LNCaP clone FGC (cell line): ENCODE measurements at regions not wholly inside any gene's neighbourhood (a gene's known extent, or its start where the extent isn't known, plus 50 kb on each side); places are given as distances from the start of the nearest gene placed in this dataset.

Experiments used
- DNase-seq: peaks from one replicate; pipeline ENCODE4 v3.0.0-alpha.2; 2011; ENCODE audit warnings: low read depth
- H3K4me3 ChIP-seq: 2 replicates; pipeline ENCODE4 v1.5.1; 2011; ENCODE audit warnings: mild to moderate bottlenecking, low read depth, low read length, control low read depth
- TF ChIP-seq, protein P1 (sequence below): IDR thresholded peaks from 2 replicates; pipeline ENCODE4 v1.5.1; 2012; ENCODE audit warnings: mild to moderate bottlenecking; ENCODE audit not compliant: control insufficient read depth, insufficient read depth; ENCODE audit errors: extremely low read depth

DNA sequence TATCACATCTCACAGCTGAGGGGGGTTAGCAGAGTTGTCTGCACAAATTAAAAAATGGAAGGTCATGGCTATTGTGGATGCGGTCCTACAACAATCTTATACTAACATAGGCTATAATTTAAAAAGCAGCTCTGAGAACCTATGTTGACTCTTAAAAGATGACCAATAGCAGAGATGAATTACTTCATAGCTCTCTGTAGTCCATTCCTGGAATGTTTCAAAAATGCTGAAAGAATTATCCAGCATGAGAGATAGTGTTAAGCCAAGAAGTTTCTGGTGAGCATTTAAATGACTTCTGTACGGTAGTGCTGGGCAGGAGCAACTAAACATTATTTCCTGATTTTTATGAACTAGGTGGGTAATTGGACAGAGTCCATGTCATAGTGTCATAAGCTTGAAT, 218.2 kb upstream of the NUDT12 start:
- H3K4me3 ChIP-seq, result no peak overlapping the region
- no peak for DNase-seq
- TF ChIP-seq, protein P1, sequence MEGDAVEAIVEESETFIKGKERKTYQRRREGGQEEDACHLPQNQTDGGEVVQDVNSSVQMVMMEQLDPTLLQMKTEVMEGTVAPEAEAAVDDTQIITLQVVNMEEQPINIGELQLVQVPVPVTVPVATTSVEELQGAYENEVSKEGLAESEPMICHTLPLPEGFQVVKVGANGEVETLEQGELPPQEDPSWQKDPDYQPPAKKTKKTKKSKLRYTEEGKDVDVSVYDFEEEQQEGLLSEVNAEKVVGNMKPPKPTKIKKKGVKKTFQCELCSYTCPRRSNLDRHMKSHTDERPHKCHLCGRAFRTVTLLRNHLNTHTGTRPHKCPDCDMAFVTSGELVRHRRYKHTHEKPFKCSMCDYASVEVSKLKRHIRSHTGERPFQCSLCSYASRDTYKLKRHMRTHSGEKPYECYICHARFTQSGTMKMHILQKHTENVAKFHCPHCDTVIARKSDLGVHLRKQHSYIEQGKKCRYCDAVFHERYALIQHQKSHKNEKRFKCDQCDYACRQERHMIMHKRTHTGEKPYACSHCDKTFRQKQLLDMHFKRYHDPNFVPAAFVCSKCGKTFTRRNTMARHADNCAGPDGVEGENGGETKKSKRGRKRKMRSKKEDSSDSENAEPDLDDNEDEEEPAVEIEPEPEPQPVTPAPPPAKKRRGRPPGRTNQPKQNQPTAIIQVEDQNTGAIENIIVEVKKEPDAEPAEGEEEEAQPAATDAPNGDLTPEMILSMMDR, result no peak

DNA sequence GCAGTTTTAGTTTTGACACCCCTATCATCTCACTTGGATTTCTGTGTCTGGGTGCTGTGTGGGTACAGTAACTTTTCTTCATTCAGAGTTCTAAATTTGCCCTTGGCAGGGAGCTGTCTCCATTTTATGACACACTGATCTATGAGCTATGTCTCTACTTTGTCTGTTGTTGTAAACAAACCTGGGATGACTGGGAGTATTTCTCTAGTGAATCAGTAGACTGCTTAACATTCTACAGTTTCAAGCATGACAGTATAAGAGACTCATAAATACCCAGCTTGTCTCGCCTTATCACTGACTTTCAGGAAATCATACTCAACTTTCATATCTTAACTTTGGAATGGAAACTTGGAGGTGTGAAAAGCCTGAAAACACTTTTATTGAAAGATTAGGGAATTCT, 212.1 kb upstream of the NUDT12 start:
- TF ChIP-seq, protein P1, result no peak
- no peak for DNase-seq
- no peak overlapping the region for H3K4me3 ChIP-seq

DNA sequence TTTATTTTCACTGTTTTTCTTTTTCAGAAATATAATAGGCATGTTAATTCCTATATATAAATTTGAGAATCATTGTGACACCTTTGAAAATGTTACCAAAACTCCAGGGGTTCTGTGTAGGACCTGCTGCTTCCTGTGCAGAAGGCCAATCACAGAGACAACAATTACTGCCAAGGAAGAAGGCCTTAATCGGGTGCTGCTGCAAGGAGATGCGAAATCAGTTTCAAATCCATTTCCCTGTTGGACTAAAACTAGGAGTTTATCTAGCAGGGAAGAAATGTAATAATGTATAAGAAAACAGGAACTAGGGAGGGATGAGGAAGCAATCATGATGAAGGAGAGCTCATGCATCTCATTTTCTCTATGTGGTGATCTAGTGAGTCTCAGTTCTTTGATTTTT, 209.7 kb upstream of the NUDT12 start:
- DNase-seq, result no peak
- TF ChIP-seq, protein P1, result no peak
- H3K4me3 ChIP-seq, result no peak overlapping the region

DNA sequence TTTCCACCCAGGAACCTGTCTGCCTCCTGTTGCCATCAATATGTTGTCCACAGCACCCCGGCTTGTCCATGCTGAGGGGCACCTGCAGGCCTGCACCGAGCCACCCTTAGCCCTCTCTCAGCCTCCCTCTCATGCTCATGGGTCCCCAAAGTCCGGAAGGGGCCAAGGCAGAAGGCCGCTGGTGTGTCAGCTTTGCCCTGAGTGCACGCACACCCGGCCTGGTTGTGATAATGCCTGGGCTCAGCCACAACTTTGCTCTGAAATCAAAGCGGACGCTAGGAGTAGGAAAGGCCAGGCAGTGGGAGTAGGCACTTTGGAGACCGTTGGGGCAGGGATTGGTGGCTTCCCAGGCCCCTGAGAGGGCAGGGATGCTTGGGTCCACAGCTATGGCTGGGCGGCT, 201.8 kb upstream of the NUDT12 start:
- no peak overlapping the region for H3K4me3 ChIP-seq
- no peak for DNase-seq
- TF ChIP-seq, protein P1, result no peak

DNA sequence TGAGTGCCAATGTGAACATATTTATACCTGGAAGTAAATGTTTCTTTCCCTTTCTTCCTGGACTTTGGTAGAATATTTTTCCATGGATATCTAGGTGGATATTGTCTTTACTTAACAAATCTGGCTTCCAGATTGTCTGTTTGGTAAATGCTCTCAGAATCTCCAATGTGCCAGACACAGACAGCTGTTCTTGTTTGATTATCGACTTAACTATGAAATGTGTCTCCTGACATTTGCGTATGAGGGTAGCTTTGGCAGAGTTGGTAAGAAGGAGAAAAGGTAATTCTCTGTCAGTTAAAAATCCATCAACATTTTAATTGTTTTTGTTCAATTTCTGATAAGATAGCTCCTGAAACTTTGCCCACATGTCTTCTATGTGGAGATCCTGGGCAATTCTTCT, 196.4 kb upstream of the NUDT12 start:
- H3K4me3 ChIP-seq, result no peak overlapping the region
- no peak for DNase-seq
- TF ChIP-seq, protein P1, result no peak

DNA sequence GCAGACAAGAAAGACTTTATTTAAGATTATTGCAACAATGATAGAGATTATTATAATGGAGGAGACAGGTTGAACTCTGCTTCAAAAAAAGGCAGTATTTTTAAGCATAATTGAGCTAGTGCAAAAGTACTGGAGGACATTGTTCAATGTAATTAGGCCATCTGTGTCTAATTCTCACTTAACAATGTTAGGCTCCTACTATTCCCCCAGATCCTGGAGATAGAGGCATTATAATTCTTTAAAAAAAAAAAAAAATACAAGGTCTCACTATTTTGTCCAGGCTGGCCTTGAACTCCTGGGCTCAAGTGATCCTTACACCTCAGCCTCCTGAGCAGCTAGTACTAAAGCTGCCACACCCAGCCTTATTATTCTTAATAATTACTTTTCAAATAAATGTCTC, 193.4 kb upstream of the NUDT12 start:
- no peak for DNase-seq
- TF ChIP-seq, protein P1, result no peak
- H3K4me3 ChIP-seq, result no peak overlapping the region

DNA sequence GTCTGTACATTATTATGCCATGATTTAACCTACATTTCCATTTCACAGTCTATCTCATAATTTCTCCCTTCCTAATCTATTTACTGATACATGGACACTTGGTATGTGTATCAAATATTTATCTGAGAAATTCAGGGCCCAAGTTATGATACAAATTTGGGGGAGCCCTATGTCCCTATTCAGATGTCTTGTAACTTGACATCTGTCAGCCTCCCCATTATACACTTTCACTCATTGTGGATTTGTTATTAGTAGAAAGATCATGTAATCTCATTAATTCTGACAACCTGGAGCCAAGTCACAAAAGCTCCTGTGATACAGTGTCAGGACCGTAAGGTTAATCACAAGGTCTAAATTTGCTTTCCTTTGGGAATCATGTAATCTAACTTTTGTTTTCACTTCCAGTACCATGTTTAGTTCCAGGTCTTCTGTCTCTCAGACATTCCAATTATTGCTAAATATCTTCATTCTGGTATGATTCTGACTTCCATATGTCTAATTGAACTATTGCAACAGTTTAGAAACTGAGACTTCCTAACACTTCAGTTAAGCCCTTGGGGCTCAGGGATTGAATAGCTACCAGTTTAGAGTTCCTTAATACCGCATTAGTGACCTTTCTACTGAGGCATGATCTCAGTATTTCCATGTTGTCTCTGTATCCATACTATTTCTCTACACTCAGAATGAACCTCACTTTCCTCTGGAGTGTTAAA, 182.9 kb upstream of the NUDT12 start:
- TF ChIP-seq, protein P1, result no peak
- no peak overlapping the region for H3K4me3 ChIP-seq
- DNase-seq, result no peak
